HepG2 (cell line): ENCODE measurements at regions not wholly inside any gene's neighbourhood (a gene's known extent, or its start where the extent isn't known, plus 50 kb on each side); places are given as distances from the start of the nearest gene placed in this dataset.

Experiments
- ATAC-seq: fragments of 200-7000 bp; cut with Tn5 transposase; 3 replicates; pipeline ENCODE4 v1.9.1; 2020; ENCODE audit warnings: mild to moderate bottlenecking, moderate library complexity
- BruUV-seq: library from RNA; stranded (reverse); fragments of 400-500 nt; replicated peaks from 2 replicates; lab custom pipeline; 2021; lab: Mats Ljungman, UMichigan
- CTCF ChIA-PET: fragments of 300-600 bp; formaldehyde crosslinking; extraction: SDS; loops from one replicate; lab custom pipeline; 2021; ENCODE audit warnings: low total read pairs, inconsistent platforms, low intra/inter-chr PET ratio; lab: Yijun Ruan, JAX
- POLR2A ChIA-PET: fragments of 350-600 bp; sonication (Branson Sonifier 250); formaldehyde crosslinking; loops from one replicate; lab custom pipeline; 2020; ENCODE audit warnings: antibody characterized with exemption, inconsistent platforms; lab: Yijun Ruan, JAX
- DNase-seq: peaks from one replicate; pipeline ENCODE4 v3.0.0-alpha.2; 2015; ENCODE audit warnings: low spot score
- FAIRE-seq: peaks from 3 replicates; lab custom pipeline; 2011; peaks lifted over from hg19 to GRCh38; lab: Jason Lieb, UNC
- H2AFZ ChIP-seq: one replicate; pipeline ENCODE4 v1.6.1; 2011; ENCODE audit warnings: low read length, inconsistent platforms
- H3K27ac ChIP-seq: fragments of 300-600 bp; 3 replicates; pipeline ENCODE4 v1.8.0; 2011; ENCODE audit warnings: mixed run types, mild to moderate bottlenecking, mixed read lengths, low read length, inconsistent platforms; ENCODE audit not compliant: insufficient read depth; ENCODE audit errors: extremely low read length
- H3K27me3 ChIP-seq, 2 experiments: fragments of 200-600 bp in 1 of 2; 2 replicates in 1 of 2; 3 replicates in 1 of 2; pipeline versions ENCODE4 v1.6.0 to v1.8.0; 2011; ENCODE audit warnings: low read length in 2 of 2, mild to moderate bottlenecking in 2 of 2, moderate library complexity in 2 of 2, inconsistent platforms in 1 of 2; ENCODE audit not compliant: insufficient read depth in 2 of 2, control insufficient read depth in 1 of 2
- H3K36me3 ChIP-seq, 2 experiments: fragments of 200-600 bp in 1 of 2; replicated peaks in 1 of 2; 2 replicates in 1 of 2; 3 replicates in 1 of 2; pipeline versions ENCODE4 v1.5.1 to v1.8.0; 2011; ENCODE audit warnings: low read length in 2 of 2, inconsistent platforms in 1 of 2; ENCODE audit not compliant: insufficient read depth in 2 of 2, control insufficient read depth in 1 of 2
- H3K4me1 ChIP-seq: 2 replicates; pipeline ENCODE4 v1.5.1; 2012; ENCODE audit warnings: low read length, inconsistent platforms; ENCODE audit not compliant: insufficient read depth
- H3K4me2 ChIP-seq: 2 replicates; pipeline ENCODE4 v1.6.0; 2011; ENCODE audit warnings: low read depth, low read length, inconsistent platforms
- H3K4me3 ChIP-seq, 3 experiments: fragments of 200-600 bp in 1 of 3; sonication (generic), shearing (Covaris generic) in 1 of 3; replicated peaks in 1 of 3; 2 replicates each; pipeline ENCODE4 v1.5.1; 2011 to 2016; ENCODE audit warnings: low read length in 3 of 3, inconsistent platforms in 2 of 3, low read depth in 2 of 3, mild to moderate bottlenecking in 2 of 3, control low read depth in 1 of 3, mixed read lengths in 1 of 3; ENCODE audit not compliant: insufficient read depth in 1 of 3
- H3K79me2 ChIP-seq: one replicate; pipeline ENCODE4 v1.6.1; 2011; ENCODE audit warnings: low read length, inconsistent platforms; ENCODE audit not compliant: insufficient read depth
- H3K9ac ChIP-seq: 2 replicates; pipeline ENCODE4 v1.6.0; 2011; ENCODE audit warnings: mild to moderate bottlenecking, low read depth, low read length, inconsistent platforms; ENCODE audit not compliant: insufficient read depth
- H3K9me3 ChIP-seq: 2 replicates; pipeline ENCODE4 v1.5.1; 2012; ENCODE audit warnings: mild to moderate bottlenecking, low read length
- H4K20me1 ChIP-seq: 2 replicates; pipeline ENCODE4 v1.6.0; 2011; ENCODE audit warnings: inconsistent platforms, mild to moderate bottlenecking, low read length, moderate library complexity; ENCODE audit not compliant: insufficient read depth
- ESRRA ChIP-seq: sonication (generic); formaldehyde crosslinking; IDR thresholded peaks from 2 replicates; pipeline ENCODE4 v1.5.1; 2020; ENCODE audit warnings: mild to moderate bottlenecking, low read depth, missing genetic modification reagents
- FIP1L1 ChIP-seq: fragments of 200-400 bp; formaldehyde crosslinking; IDR thresholded peaks from 2 replicates; pipeline ENCODE4 v1.6.1; 2018; ENCODE audit warnings: low read depth, mild to moderate bottlenecking, low read length, moderate library complexity, borderline replicate concordance; ENCODE audit not compliant: insufficient read depth
- SALL2 ChIP-seq: sonication (generic); formaldehyde crosslinking; IDR thresholded peaks from 2 replicates; pipeline ENCODE4 v1.8.1; 2023; ENCODE audit warnings: mild to moderate bottlenecking, missing genetic modification reagents, inconsistent platforms
- SIN3B ChIP-seq: fragments of 150-350 bp; IDR thresholded peaks from 2 replicates; pipeline ENCODE4 v1.6.1; 2014; ENCODE audit warnings: low read length
- SMAD9 ChIP-seq: sonication (generic); formaldehyde crosslinking; IDR thresholded peaks from 2 replicates; pipeline ENCODE4 v1.5.1; 2020; ENCODE audit warnings: mild to moderate bottlenecking, missing genetic modification reagents
- TRIM24 ChIP-seq: sonication (generic); formaldehyde crosslinking; IDR thresholded peaks from 2 replicates; pipeline ENCODE4 v1.8.0; 2022; ENCODE audit warnings: mild to moderate bottlenecking, missing genetic modification reagents
- ZMYM4 ChIP-seq: sonication (generic); formaldehyde crosslinking; IDR thresholded peaks from 2 replicates; pipeline ENCODE4 v1.8.1; 2023; ENCODE audit warnings: mild to moderate bottlenecking, missing genetic modification reagents
- ZNF264 ChIP-seq: sonication (generic); formaldehyde crosslinking; IDR thresholded peaks from 2 replicates; pipeline ENCODE4 v1.4.0; 2020; ENCODE audit warnings: missing genetic modification reagents
- WGBS: methylation state at CpG from one replicate; pipeline ENCODE4 v1.1.6; 2017; ENCODE audit warnings: low lambda C conversion rate; 5-methylcytosine and 5-hydroxymethylcytosine counted together
- in situ Hi-C: cut with HindIII; loops from 2 replicates; pipeline ENCODE4 v1.10.0; 2017; ENCODE audit warnings: low pct_unique_long_range_greater_than_20kb; ENCODE audit not compliant: extremely low pct_ligation_motif_present
- intact Hi-C: fragments of 100-400 bp; cut with micrococcal nuclease; formaldehyde crosslinking; loops from one replicate; pipeline ENCODE4 v1.10.0; 2022; ENCODE audit not compliant: unreplicated experiment
- TF ChIP-seq, protein P1 (sequence below): sonication (generic); formaldehyde crosslinking; IDR thresholded peaks from 2 replicates; pipeline ENCODE4 v1.5.0; 2020; ENCODE audit warnings: missing genetic modification reagents
- TF ChIP-seq, protein P2 (sequence below): sonication (generic); formaldehyde crosslinking; IDR thresholded peaks from 2 replicates; pipeline ENCODE4 v1.5.1; 2020; ENCODE audit warnings: missing genetic modification reagents, mild to moderate bottlenecking, borderline replicate concordance

DNA sequence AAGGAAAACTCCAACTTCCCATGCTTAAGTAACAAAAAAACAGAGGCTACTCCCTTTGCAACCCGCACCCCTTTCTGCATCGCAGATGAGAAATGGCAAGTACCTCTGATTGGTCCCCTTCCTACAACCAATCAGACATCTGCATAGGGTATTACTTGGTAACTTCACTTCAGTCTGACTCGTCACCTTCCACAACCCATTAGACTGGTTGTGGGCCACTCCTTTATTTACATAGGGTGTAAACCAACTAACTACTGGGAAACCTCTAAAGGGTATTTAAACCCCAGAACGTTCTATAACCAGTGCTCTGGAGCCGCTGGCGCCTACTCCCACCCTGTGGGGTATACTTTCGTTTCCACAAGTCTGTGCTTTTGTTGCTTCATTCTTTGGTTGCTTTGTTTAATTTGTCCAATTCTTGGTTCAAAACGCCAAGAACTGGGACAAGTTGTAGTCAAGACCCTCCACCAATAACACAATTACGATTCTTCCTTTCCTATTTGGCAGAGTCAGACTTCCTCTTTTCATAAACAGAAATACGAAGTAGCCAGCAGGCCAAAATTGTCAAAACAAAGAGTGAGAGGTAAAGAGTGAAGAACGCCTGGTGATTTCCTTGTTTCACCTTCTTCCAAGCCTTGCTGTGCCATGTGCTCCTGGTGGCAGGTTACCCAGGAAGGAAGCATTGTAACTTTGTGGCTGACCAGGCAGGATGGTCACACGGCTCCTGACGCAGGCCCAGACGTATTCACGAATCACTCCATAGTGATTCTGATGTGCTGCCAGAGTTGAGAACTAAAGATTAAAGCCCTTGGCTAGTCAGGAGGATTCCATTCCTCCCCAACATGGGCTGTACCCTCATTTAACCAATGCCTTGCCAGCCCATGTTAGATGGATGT, 477.4 kb downstream of the ARHGEF28 start:
- Histone ChIP-seq H3K4me2 (no peak overlapping the region), H3K27ac (no peak overlapping the region), H3K36me3 (no peaks in the 10 kb centered on the region), H3K9me3 (0 out of 2 replicates have a peak, but pooled peaks cover 7% of the 10 kb centered on the region), H2AFZ (no peak overlapping the region), H3K79me2 (no peaks in the 10 kb centered on the region), H3K27me3 (peaks cover 3 to 4% of the 10 kb centered on the region in 2 experiments; a peak in 3 of 5 replicates), H3K4me3 (no peak overlapping the region), H3K4me1 (peaks cover 18% of the 10 kb centered on the region), H3K9ac (no peak overlapping the region), H4K20me1 (no peaks in the 10 kb centered on the region)
- in situ Hi-C loops, result no loop called here
- no peak for FAIRE-seq
- intact Hi-C loops, result no loop called here
- POLR2A ChIA-PET, result no interaction called here
- TF ChIP-seq SALL2 (CRISPR knock-in tag), result no peak
- TF ChIP-seq TRIM24 (CRISPR knock-in tag), result no peak
- TF ChIP-seq, protein P1, sequence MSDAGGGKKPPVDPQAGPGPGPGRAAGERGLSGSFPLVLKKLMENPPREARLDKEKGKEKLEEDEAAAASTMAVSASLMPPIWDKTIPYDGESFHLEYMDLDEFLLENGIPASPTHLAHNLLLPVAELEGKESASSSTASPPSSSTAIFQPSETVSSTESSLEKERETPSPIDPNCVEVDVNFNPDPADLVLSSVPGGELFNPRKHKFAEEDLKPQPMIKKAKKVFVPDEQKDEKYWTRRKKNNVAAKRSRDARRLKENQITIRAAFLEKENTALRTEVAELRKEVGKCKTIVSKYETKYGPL (CRISPR knock-in tag), result no peak
- TF ChIP-seq SMAD9 (CRISPR knock-in tag), result no peak
- no peak for TF ChIP-seq FIP1L1
- TF ChIP-seq, protein P2, sequence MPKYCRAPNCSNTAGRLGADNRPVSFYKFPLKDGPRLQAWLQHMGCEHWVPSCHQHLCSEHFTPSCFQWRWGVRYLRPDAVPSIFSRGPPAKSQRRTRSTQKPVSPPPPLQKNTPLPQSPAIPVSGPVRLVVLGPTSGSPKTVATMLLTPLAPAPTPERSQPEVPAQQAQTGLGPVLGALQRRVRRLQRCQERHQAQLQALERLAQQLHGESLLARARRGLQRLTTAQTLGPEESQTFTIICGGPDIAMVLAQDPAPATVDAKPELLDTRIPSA (CRISPR knock-in tag), result no peak
- TF ChIP-seq ESRRA (CRISPR knock-in tag), result no peak
- TF ChIP-seq ZMYM4 (CRISPR knock-in tag), result no peak
- TF ChIP-seq ZNF264 (CRISPR knock-in tag), result no peak
- no peak for TF ChIP-seq SIN3B
- WGBS, result 60% methylated on average over 13 of the region's 15 CpGs
- no peak for ATAC-seq
- CTCF ChIA-PET, result no interaction called here
- no peak for DNase-seq
- no TSS peak for BruUV-seq
